HepG2 (cell line): ENCODE measurements at regions not wholly inside any gene's neighbourhood (a gene's known extent, or its start where the extent isn't known, plus 50 kb on each side); places are given as distances from the start of the nearest gene placed in this dataset.

Experiments
- ATAC-seq: fragments of 200-7000 bp; cut with Tn5 transposase; 3 replicates; pipeline ENCODE4 v1.9.1; 2020; ENCODE audit warnings: mild to moderate bottlenecking, moderate library complexity
- BruUV-seq: library from RNA; stranded (reverse); fragments of 400-500 nt; replicated peaks from 2 replicates; lab custom pipeline; 2021; lab: Mats Ljungman, UMichigan
- CTCF ChIA-PET: fragments of 300-600 bp; formaldehyde crosslinking; extraction: SDS; loops from one replicate; lab custom pipeline; 2021; ENCODE audit warnings: low total read pairs, inconsistent platforms, low intra/inter-chr PET ratio; lab: Yijun Ruan, JAX
- POLR2A ChIA-PET: fragments of 350-600 bp; sonication (Branson Sonifier 250); formaldehyde crosslinking; loops from one replicate; lab custom pipeline; 2020; ENCODE audit warnings: antibody characterized with exemption, inconsistent platforms; lab: Yijun Ruan, JAX
- DNase-seq: peaks from one replicate; pipeline ENCODE4 v3.0.0-alpha.2; 2015; ENCODE audit warnings: low spot score
- FAIRE-seq: peaks from 3 replicates; lab custom pipeline; 2011; peaks lifted over from hg19 to GRCh38; lab: Jason Lieb, UNC
- H2AFZ ChIP-seq: one replicate; pipeline ENCODE4 v1.6.1; 2011; ENCODE audit warnings: low read length, inconsistent platforms
- H3K27ac ChIP-seq: fragments of 300-600 bp; 3 replicates; pipeline ENCODE4 v1.8.0; 2011; ENCODE audit warnings: mixed run types, mild to moderate bottlenecking, mixed read lengths, low read length, inconsistent platforms; ENCODE audit not compliant: insufficient read depth; ENCODE audit errors: extremely low read length
- H3K27me3 ChIP-seq, 2 experiments: fragments of 200-600 bp in 1 of 2; 2 replicates in 1 of 2; 3 replicates in 1 of 2; pipeline versions ENCODE4 v1.6.0 to v1.8.0; 2011; ENCODE audit warnings: low read length in 2 of 2, mild to moderate bottlenecking in 2 of 2, moderate library complexity in 2 of 2, inconsistent platforms in 1 of 2; ENCODE audit not compliant: insufficient read depth in 2 of 2, control insufficient read depth in 1 of 2
- H3K36me3 ChIP-seq, 2 experiments: fragments of 200-600 bp in 1 of 2; replicated peaks in 1 of 2; 2 replicates in 1 of 2; 3 replicates in 1 of 2; pipeline versions ENCODE4 v1.5.1 to v1.8.0; 2011; ENCODE audit warnings: low read length in 2 of 2, inconsistent platforms in 1 of 2; ENCODE audit not compliant: insufficient read depth in 2 of 2, control insufficient read depth in 1 of 2
- H3K4me1 ChIP-seq: 2 replicates; pipeline ENCODE4 v1.5.1; 2012; ENCODE audit warnings: low read length, inconsistent platforms; ENCODE audit not compliant: insufficient read depth
- H3K4me2 ChIP-seq: 2 replicates; pipeline ENCODE4 v1.6.0; 2011; ENCODE audit warnings: low read depth, low read length, inconsistent platforms
- H3K4me3 ChIP-seq, 3 experiments: fragments of 200-600 bp in 1 of 3; sonication (generic), shearing (Covaris generic) in 1 of 3; replicated peaks in 1 of 3; 2 replicates each; pipeline ENCODE4 v1.5.1; 2011 to 2016; ENCODE audit warnings: low read length in 3 of 3, inconsistent platforms in 2 of 3, low read depth in 2 of 3, mild to moderate bottlenecking in 2 of 3, control low read depth in 1 of 3, mixed read lengths in 1 of 3; ENCODE audit not compliant: insufficient read depth in 1 of 3
- H3K79me2 ChIP-seq: one replicate; pipeline ENCODE4 v1.6.1; 2011; ENCODE audit warnings: low read length, inconsistent platforms; ENCODE audit not compliant: insufficient read depth
- H3K9ac ChIP-seq: 2 replicates; pipeline ENCODE4 v1.6.0; 2011; ENCODE audit warnings: mild to moderate bottlenecking, low read depth, low read length, inconsistent platforms; ENCODE audit not compliant: insufficient read depth
- H3K9me3 ChIP-seq: 2 replicates; pipeline ENCODE4 v1.5.1; 2012; ENCODE audit warnings: mild to moderate bottlenecking, low read length
- H4K20me1 ChIP-seq: 2 replicates; pipeline ENCODE4 v1.6.0; 2011; ENCODE audit warnings: inconsistent platforms, mild to moderate bottlenecking, low read length, moderate library complexity; ENCODE audit not compliant: insufficient read depth
- ATM ChIP-seq: fragments of 450-650 bp; IDR thresholded peaks from 2 replicates; pipeline ENCODE4 v1.7.1; 2017; ENCODE audit warnings: mild to moderate bottlenecking, borderline replicate concordance
- CAMTA2 ChIP-seq: sonication (generic); formaldehyde crosslinking; IDR thresholded peaks from 2 replicates; pipeline ENCODE4 v1.4.0; 2020; ENCODE audit warnings: mild to moderate bottlenecking, missing genetic modification reagents, borderline replicate concordance
- CENPT ChIP-seq: sonication (generic); formaldehyde crosslinking; IDR thresholded peaks from 2 replicates; pipeline ENCODE4 v1.8.0; 2022; ENCODE audit warnings: low read depth, mild to moderate bottlenecking, moderate library complexity, missing genetic modification reagents
- DNMT3B ChIP-seq: conservative IDR thresholded peaks from 2 replicates; pipeline ENCODE4 v1.6.1; 2016; ENCODE audit warnings: missing biosample characterization, control low read depth
- GATAD1 ChIP-seq: IDR thresholded peaks from 2 replicates; pipeline ENCODE4 v1.6.1; 2016; ENCODE audit warnings: missing genetic modification reagents, missing compliant biosample characterization
- NR2F2 ChIP-seq: IDR thresholded peaks from 2 replicates; pipeline ENCODE4 v1.6.1; 2012; ENCODE audit warnings: low read depth, inconsistent platforms, borderline replicate concordance
- SMAD9 ChIP-seq: sonication (generic); formaldehyde crosslinking; IDR thresholded peaks from 2 replicates; pipeline ENCODE4 v1.5.1; 2020; ENCODE audit warnings: mild to moderate bottlenecking, missing genetic modification reagents
- ZNF136 ChIP-seq: sonication (generic); formaldehyde crosslinking; IDR thresholded peaks from 2 replicates; pipeline ENCODE4 v1.8.1; 2022; ENCODE audit warnings: low read depth, mild to moderate bottlenecking, moderate library complexity, missing genetic modification reagents
- ZNF350 ChIP-seq: sonication (generic); formaldehyde crosslinking; IDR thresholded peaks from 2 replicates; pipeline ENCODE4 v1.4.0; 2020; ENCODE audit warnings: mild to moderate bottlenecking, low read depth, missing genetic modification reagents, borderline replicate concordance
- WGBS: methylation state at CpG from one replicate; pipeline ENCODE4 v1.1.6; 2017; ENCODE audit warnings: low lambda C conversion rate; 5-methylcytosine and 5-hydroxymethylcytosine counted together
- in situ Hi-C: cut with HindIII; loops from 2 replicates; pipeline ENCODE4 v1.10.0; 2017; ENCODE audit warnings: low pct_unique_long_range_greater_than_20kb; ENCODE audit not compliant: extremely low pct_ligation_motif_present
- intact Hi-C: fragments of 100-400 bp; cut with micrococcal nuclease; formaldehyde crosslinking; loops from one replicate; pipeline ENCODE4 v1.10.0; 2022; ENCODE audit not compliant: unreplicated experiment
- TF ChIP-seq, protein P1 (sequence below): sonication (generic); formaldehyde crosslinking; IDR thresholded peaks from 2 replicates; pipeline ENCODE4 v1.4.0; 2020; ENCODE audit warnings: missing genetic modification reagents, borderline replicate concordance
- TF ChIP-seq, protein P2 (sequence below): sonication (generic); formaldehyde crosslinking; IDR thresholded peaks from 2 replicates; pipeline ENCODE4 v1.8.0; 2022; ENCODE audit warnings: low read depth, missing genetic modification reagents
- TF ChIP-seq, protein P3 (sequence below): sonication (generic); formaldehyde crosslinking; IDR thresholded peaks from 2 replicates; pipeline ENCODE4 v1.5.0; 2020; ENCODE audit warnings: mild to moderate bottlenecking, missing genetic modification reagents, borderline replicate concordance

DNA sequence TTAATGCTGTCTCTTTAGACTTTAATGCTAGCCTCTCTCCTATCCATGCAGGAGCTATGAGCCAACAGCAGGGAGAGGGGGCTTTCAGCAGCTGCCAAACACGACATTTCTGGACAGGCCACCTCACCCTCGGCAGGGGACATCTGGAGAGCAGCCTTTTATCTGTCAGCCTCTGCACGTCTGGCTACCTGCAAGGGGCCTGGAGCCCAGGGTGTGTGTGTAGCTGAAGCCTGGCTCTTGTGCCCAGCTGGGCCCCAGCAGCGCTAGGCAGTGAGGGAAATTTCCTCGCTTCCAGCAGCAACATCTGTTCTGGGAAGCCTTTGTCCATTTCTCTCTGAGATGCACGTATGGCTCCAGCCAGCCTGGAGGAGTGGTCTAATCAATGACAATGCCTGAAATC is 728.7 kb upstream of the ID2 start:
- Histone ChIP-seq H2AFZ (no peak overlapping the region), H3K4me2 (no peak overlapping the region), H3K4me1 (peaks cover 14% of the 10 kb centered on the region), H3K4me3 (no peak overlapping the region), H3K36me3 (no peaks in the 10 kb centered on the region), H3K9ac (no peak overlapping the region), H3K27me3 (peaks cover 0 to 43% of the 10 kb centered on the region in 2 experiments; a peak in 3 of 5 replicates), H3K27ac (no peak overlapping the region), H3K79me2 (no peaks in the 10 kb centered on the region), H3K9me3 (no peaks in the 10 kb centered on the region), H4K20me1 (no peaks in the 10 kb centered on the region)
- intact Hi-C loops (no loop called here), in situ Hi-C loops (no loop called here)
- no peak for FAIRE-seq
- no TSS peak for BruUV-seq
- ChIA-PET CTCF (no interaction called here), POLR2A (no interaction called here)
- ATAC-seq, result no peak; the same call in 2 of the 3 replicates
- DNase-seq, result no peak
- 33% methylated on average over 6 of the region's 6 CpGs for WGBS
- TF ChIP-seq, protein P1, sequence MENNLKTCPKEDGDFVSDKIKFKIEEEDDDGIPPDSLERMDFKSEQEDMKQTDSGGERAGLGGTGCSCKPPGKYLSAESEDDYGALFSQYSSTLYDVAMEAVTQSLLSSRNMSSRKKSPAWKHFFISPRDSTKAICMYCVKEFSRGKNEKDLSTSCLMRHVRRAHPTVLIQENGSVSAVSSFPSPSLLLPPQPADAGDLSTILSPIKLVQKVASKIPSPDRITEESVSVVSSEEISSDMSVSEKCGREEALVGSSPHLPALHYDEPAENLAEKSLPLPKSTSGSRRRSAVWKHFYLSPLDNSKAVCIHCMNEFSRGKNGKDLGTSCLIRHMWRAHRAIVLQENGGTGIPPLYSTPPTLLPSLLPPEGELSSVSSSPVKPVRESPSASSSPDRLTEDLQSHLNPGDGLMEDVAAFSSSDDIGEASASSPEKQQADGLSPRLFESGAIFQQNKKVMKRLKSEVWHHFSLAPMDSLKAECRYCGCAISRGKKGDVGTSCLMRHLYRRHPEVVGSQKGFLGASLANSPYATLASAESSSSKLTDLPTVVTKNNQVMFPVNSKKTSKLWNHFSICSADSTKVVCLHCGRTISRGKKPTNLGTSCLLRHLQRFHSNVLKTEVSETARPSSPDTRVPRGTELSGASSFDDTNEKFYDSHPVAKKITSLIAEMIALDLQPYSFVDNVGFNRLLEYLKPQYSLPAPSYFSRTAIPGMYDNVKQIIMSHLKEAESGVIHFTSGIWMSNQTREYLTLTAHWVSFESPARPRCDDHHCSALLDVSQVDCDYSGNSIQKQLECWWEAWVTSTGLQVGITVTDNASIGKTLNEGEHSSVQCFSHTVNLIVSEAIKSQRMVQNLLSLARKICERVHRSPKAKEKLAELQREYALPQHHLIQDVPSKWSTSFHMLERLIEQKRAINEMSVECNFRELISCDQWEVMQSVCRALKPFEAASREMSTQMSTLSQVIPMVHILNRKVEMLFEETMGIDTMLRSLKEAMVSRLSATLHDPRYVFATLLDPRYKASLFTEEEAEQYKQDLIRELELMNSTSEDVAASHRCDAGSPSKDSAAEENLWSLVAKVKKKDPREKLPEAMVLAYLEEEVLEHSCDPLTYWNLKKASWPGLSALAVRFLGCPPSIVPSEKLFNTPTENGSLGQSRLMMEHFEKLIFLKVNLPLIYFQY, result no peak
- TF ChIP-seq ATM, result no peak
- no peak for TF ChIP-seq ZNF136 (CRISPR knock-in tag)
- no peak for TF ChIP-seq ZNF350 (CRISPR knock-in tag)
- TF ChIP-seq, protein P2, sequence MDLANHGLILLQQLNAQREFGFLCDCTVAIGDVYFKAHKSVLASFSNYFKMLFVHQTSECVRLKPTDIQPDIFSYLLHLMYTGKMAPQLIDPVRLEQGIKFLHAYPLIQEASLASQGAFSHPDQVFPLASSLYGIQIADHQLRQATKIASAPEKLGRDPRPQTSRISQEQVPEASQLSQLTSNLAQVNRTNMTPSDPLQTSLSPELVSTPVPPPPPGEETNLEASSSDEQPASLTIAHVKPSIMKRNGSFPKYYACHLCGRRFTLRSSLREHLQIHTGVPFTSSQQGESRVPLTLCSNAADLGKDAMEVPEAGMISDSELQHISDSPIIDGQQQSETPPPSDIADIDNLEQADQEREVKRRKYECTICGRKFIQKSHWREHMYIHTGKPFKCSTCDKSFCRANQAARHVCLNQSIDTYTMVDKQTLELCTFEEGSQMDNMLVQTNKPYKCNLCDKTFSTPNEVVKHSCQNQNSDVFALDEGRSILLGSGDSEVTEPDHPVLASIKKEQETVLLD, result no peak
- TF ChIP-seq, protein P3, sequence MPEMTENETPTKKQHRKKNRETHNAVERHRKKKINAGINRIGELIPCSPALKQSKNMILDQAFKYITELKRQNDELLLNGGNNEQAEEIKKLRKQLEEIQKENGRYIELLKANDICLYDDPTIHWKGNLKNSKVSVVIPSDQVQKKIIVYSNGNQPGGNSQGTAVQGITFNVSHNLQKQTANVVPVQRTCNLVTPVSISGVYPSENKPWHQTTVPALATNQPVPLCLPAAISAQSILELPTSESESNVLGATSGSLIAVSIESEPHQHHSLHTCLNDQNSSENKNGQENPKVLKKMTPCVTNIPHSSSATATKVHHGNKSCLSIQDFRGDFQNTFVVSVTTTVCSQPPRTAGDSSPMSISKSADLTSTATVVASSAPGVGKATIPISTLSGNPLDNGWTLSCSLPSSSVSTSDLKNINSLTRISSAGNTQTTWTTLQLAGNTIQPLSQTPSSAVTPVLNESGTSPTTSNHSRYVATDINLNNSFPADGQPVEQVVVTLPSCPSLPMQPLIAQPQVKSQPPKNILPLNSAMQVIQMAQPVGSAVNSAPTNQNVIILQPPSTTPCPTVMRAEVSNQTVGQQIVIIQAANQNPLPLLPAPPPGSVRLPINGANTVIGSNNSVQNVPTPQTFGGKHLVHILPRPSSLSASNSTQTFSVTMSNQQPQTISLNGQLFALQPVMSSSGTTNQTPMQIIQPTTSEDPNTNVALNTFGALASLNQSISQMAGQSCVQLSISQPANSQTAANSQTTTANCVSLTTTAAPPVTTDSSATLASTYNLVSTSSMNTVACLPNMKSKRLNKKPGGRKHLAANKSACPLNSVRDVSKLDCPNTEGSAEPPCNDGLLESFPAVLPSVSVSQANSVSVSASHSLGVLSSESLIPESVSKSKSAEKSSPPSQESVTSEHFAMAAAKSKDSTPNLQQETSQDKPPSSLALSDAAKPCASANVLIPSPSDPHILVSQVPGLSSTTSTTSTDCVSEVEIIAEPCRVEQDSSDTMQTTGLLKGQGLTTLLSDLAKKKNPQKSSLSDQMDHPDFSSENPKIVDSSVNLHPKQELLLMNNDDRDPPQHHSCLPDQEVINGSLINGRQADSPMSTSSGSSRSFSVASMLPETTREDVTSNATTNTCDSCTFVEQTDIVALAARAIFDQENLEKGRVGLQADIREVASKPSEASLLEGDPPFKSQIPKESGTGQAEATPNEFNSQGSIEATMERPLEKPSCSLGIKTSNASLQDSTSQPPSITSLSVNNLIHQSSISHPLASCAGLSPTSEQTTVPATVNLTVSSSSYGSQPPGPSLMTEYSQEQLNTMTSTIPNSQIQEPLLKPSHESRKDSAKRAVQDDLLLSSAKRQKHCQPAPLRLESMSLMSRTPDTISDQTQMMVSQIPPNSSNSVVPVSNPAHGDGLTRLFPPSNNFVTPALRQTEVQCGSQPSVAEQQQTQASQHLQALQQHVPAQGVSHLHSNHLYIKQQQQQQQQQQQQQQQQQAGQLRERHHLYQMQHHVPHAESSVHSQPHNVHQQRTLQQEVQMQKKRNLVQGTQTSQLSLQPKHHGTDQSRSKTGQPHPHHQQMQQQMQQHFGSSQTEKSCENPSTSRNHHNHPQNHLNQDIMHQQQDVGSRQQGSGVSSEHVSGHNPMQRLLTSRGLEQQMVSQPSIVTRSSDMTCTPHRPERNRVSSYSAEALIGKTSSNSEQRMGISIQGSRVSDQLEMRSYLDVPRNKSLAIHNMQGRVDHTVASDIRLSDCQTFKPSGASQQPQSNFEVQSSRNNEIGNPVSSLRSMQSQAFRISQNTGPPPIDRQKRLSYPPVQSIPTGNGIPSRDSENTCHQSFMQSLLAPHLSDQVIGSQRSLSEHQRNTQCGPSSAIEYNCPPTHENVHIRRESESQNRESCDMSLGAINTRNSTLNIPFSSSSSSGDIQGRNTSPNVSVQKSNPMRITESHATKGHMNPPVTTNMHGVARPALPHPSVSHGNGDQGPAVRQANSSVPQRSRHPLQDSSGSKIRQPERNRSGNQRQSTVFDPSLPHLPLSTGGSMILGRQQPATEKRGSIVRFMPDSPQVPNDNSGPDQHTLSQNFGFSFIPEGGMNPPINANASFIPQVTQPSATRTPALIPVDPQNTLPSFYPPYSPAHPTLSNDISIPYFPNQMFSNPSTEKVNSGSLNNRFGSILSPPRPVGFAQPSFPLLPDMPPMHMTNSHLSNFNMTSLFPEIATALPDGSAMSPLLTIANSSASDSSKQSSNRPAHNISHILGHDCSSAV (CRISPR knock-in tag), result no peak
- TF ChIP-seq CENPT (CRISPR knock-in tag), result no peak
- no peak for TF ChIP-seq CAMTA2 (CRISPR knock-in tag)
- no peak for TF ChIP-seq SMAD9 (CRISPR knock-in tag)
- TF ChIP-seq NR2F2, result no peak
- TF ChIP-seq GATAD1 (CRISPR knock-in tag), result no peak
- TF ChIP-seq DNMT3B (CRISPR knock-in tag), result no peak
